HEK293 (cell line): ENCODE measurements at regions not wholly inside any gene's neighbourhood (a gene's known extent, or its start where the extent isn't known, plus 50 kb on each side); places are given as distances from the start of the nearest gene placed in this dataset.

Experiments
- CTCF ChIA-PET: fragments of 350-600 bp; formaldehyde crosslinking; extraction: SDS; loops from one replicate; lab custom pipeline; 2021; ENCODE audit warnings: antibody characterized with exemption; lab: Yijun Ruan, JAX
- POLR2A ChIA-PET: fragments of 300-600 bp; formaldehyde crosslinking; extraction: SDS; loops from one replicate; lab custom pipeline; 2020; ENCODE audit warnings: antibody characterized with exemption, inconsistent platforms; lab: Yijun Ruan, JAX
- H3K27ac ChIP-seq: fragments of 200-500 bp; sonication (Bioruptor generic); 2 replicates; pipeline ENCODE4 v1.5.1; 2014; ENCODE audit warnings: low read depth, low read length, control low read depth, inconsistent platforms; ENCODE audit errors: extremely low read depth
- H3K36me3 ChIP-seq, 2 experiments: fragments of 200-500 bp in 1 of 2; sonication (Bioruptor generic) in 1 of 2; 1 replicate in 1 of 2; 2 replicates in 1 of 2; pipeline ENCODE4 v1.5.1; 2014 to 2017; ENCODE audit warnings: inconsistent platforms in 2 of 2, low read length in 2 of 2; ENCODE audit not compliant: control insufficient read depth in 2 of 2, insufficient read depth in 1 of 2
- H3K4me1 ChIP-seq: fragments of 200-500 bp; sonication (Bioruptor generic); 2 replicates; pipeline ENCODE4 v1.5.1; 2014; ENCODE audit warnings: mild to moderate bottlenecking, low read length, inconsistent platforms; ENCODE audit not compliant: control insufficient read depth, insufficient read depth
- H3K4me3 ChIP-seq: 2 replicates; pipeline ENCODE4 v1.5.1; 2011; ENCODE audit warnings: low read depth, mild to moderate bottlenecking, control low read depth, low read length, moderate library complexity
- H3K9me3 ChIP-seq: fragments of 200-500 bp; sonication (Bioruptor generic); 2 replicates; pipeline ENCODE4 v1.5.1; 2014; ENCODE audit warnings: low read depth, low read length, inconsistent platforms; ENCODE audit not compliant: control insufficient read depth, insufficient read depth
- BCL11B ChIP-seq: fragments of 450-650 bp; formaldehyde crosslinking; IDR thresholded peaks from 2 replicates; pipeline ENCODE4 v1.5.1; 2016; ENCODE audit warnings: low read depth, missing biosample characterization, missing genetic modification characterization
- GFI1B ChIP-seq: fragments of 450-650 bp; formaldehyde crosslinking; IDR thresholded peaks from 2 replicates; pipeline ENCODE4 v1.5.1; 2016; ENCODE audit warnings: missing biosample characterization, missing genetic modification characterization
- IKZF3 ChIP-seq: fragments of 450-650 bp; IDR thresholded peaks from 2 replicates; pipeline ENCODE4 v1.5.0; 2018; ENCODE audit warnings: missing biosample characterization, mild to moderate bottlenecking, missing genetic modification characterization, moderate library complexity
- INSM2 ChIP-seq: fragments of 450-650 bp; formaldehyde crosslinking; IDR thresholded peaks from 2 replicates; pipeline ENCODE4 v1.5.1; 2016; ENCODE audit warnings: missing biosample characterization, missing genetic modification characterization
- KLF10 ChIP-seq: fragments of 450-650 bp; IDR thresholded peaks from 2 replicates; pipeline ENCODE4 v1.5.1; 2018; ENCODE audit warnings: missing biosample characterization, mild to moderate bottlenecking, missing genetic modification characterization
- MZF1 ChIP-seq: fragments of 450-650 bp; formaldehyde crosslinking; IDR thresholded peaks from 2 replicates; pipeline ENCODE4 v1.5.1; 2017; ENCODE audit warnings: missing biosample characterization, missing genetic modification characterization, borderline replicate concordance
- PRDM1 ChIP-seq: fragments of 450-650 bp; formaldehyde crosslinking; IDR thresholded peaks from 2 replicates; pipeline ENCODE4; 2016; ENCODE audit warnings: missing biosample characterization, missing genetic modification characterization
- ZBTB10 ChIP-seq: fragments of 450-650 bp; formaldehyde crosslinking; IDR thresholded peaks from 2 replicates; pipeline ENCODE4 v1.5.1; 2016; ENCODE audit warnings: missing biosample characterization, missing genetic modification characterization
- ZBTB20 ChIP-seq: fragments of 450-650 bp; formaldehyde crosslinking; IDR thresholded peaks from 2 replicates; pipeline ENCODE4 v1.5.1; 2016; ENCODE audit warnings: missing biosample characterization, missing genetic modification characterization
- ZBTB44 ChIP-seq: fragments of 450-650 bp; IDR thresholded peaks from 2 replicates; pipeline ENCODE4 v1.5.1; 2018; ENCODE audit warnings: missing biosample characterization, mild to moderate bottlenecking, missing genetic modification characterization
- ZEB2 ChIP-seq: fragments of 450-650 bp; formaldehyde crosslinking; IDR thresholded peaks from 2 replicates; pipeline ENCODE4 v1.5.1; 2016; ENCODE audit warnings: missing biosample characterization, missing genetic modification characterization
- ZFP41 ChIP-seq: fragments of 450-650 bp; formaldehyde crosslinking; IDR thresholded peaks from 2 replicates; pipeline ENCODE4 v1.5.1; 2016; ENCODE audit warnings: missing biosample characterization, missing genetic modification characterization, borderline replicate concordance
- ZNF16 ChIP-seq: fragments of 450-650 bp; formaldehyde crosslinking; IDR thresholded peaks from 2 replicates; pipeline ENCODE4 v1.5.1; 2016; ENCODE audit warnings: low read depth, missing biosample characterization, missing genetic modification characterization
- ZNF18 ChIP-seq: fragments of 450-650 bp; formaldehyde crosslinking; IDR thresholded peaks from 2 replicates; pipeline ENCODE4 v1.5.1; 2016; ENCODE audit warnings: missing biosample characterization, missing genetic modification characterization
- ZNF202 ChIP-seq: fragments of 450-650 bp; formaldehyde crosslinking; IDR thresholded peaks from 2 replicates; pipeline ENCODE4 v1.5.1; 2016; ENCODE audit warnings: missing biosample characterization, missing genetic modification characterization, borderline replicate concordance
- ZNF529 ChIP-seq: fragments of 450-650 bp; formaldehyde crosslinking; IDR thresholded peaks from 2 replicates; pipeline ENCODE4 v1.5.1; 2017; ENCODE audit warnings: missing genetic modification characterization, missing biosample characterization; ENCODE audit not compliant: insufficient replicate concordance
- ZNF555 ChIP-seq: fragments of 450-650 bp; formaldehyde crosslinking; conservative IDR thresholded peaks from 2 replicates; pipeline ENCODE4 v1.5.1; 2017; ENCODE audit warnings: missing biosample characterization, mild to moderate bottlenecking, missing genetic modification characterization, inconsistent platforms
- ZNF580 ChIP-seq: fragments of 450-650 bp; formaldehyde crosslinking; IDR thresholded peaks from 2 replicates; pipeline ENCODE4 v1.5.1; 2016; ENCODE audit warnings: missing biosample characterization, missing genetic modification characterization
- ZNF645 ChIP-seq: fragments of 450-650 bp; formaldehyde crosslinking; IDR thresholded peaks from 2 replicates; pipeline ENCODE4; 2016; ENCODE audit warnings: missing biosample characterization, missing genetic modification characterization
- ZNF704 ChIP-seq: fragments of 450-650 bp; formaldehyde crosslinking; IDR thresholded peaks from 2 replicates; pipeline ENCODE4 v1.5.1; 2016; ENCODE audit warnings: missing biosample characterization, missing genetic modification characterization
- ZSCAN30 ChIP-seq: fragments of 450-650 bp; IDR thresholded peaks from 2 replicates; pipeline ENCODE4 v1.5.1; 2018; ENCODE audit warnings: missing biosample characterization, mild to moderate bottlenecking, missing genetic modification characterization, moderate library complexity
- ZSCAN4 ChIP-seq: fragments of 450-650 bp; formaldehyde crosslinking; IDR thresholded peaks from 2 replicates; pipeline ENCODE4 v1.5.1; 2017; ENCODE audit warnings: missing biosample characterization, missing genetic modification characterization

- H3K27ac ChIP-seq = no peak overlapping the region
- no peaks in the 10 kb centered on the region for H3K9me3 ChIP-seq
- CTCF ChIA-PET = interaction anchor here (1.4 to 4.1 kb wide), 2 partner anchors 10 to 12 kb away, joined by 5 to 16 read pairs; no protein-coding TSS in a partner anchor
- no peak overlapping the region for H3K4me3 ChIP-seq
- TF ChIP-seq ZSCAN4 (no peak), MZF1 (tag by site-specific recombination) (no peak), ZNF704 (tag by site-specific recombination) (no peak), KLF10 (tag by site-specific recombination) (no peak), GFI1B (tag by site-specific recombination) (no peak), BCL11B (tag by site-specific recombination) (no peak), INSM2 (no peak), ZSCAN30 (tag by site-specific recombination) (no peak), ZNF16 (tag by site-specific recombination) (no peak), ZBTB10 (no peak), ZNF18 (tag by site-specific recombination) (no peak)
- no peaks in the 10 kb centered on the region for H3K4me1 ChIP-seq
- POLR2A ChIA-PET = interaction anchor here (0.5 kb wide), 1 partner anchor 110 kb away, joined by 5 read pairs; no protein-coding TSS in a partner anchor
- no peaks in the 10 kb centered on the region for H3K36me3 ChIP-seq
Observed at GRCh38 chr1:101367630-101368029, 130.8 kb downstream of the S1PR1 start.

- H3K4me1 ChIP-seq = no peaks in the 10 kb centered on the region
- ChIA-PET CTCF (interaction anchor here (1.4 kb wide), 1 partner anchor 61 kb away, joined by 5 read pairs; no protein-coding TSS in a partner anchor), POLR2A (interaction anchor here (0.7 kb wide), 1 partner anchor 37 kb away, joined by 3 read pairs; no protein-coding TSS in a partner anchor)
- no peaks in the 10 kb centered on the region for H3K36me3 ChIP-seq
- H3K9me3 ChIP-seq = no peaks in the 10 kb centered on the region
- H3K4me3 ChIP-seq = no peak overlapping the region
- H3K27ac ChIP-seq = no peak overlapping the region
- TF ChIP-seq ZNF580 (tag by site-specific recombination) (no peak), ZNF645 (tag by site-specific recombination) (no peak), ZBTB44 (no peak), IKZF3 (tag by site-specific recombination) (no peak), ZEB2 (tag by site-specific recombination) (no peak), ZBTB20 (tag by site-specific recombination) (no peak), ZNF529 (tag by site-specific recombination) (no peak), ZNF202 (no peak), ZNF555 (tag by site-specific recombination) (no peak), ZFP41 (tag by site-specific recombination) (no peak), PRDM1 (tag by site-specific recombination) (no peak)
Observed at GRCh38 chr1:101370488-101370887, 133.7 kb downstream of the S1PR1 start.
